ENCODE measurements at regions not wholly inside any gene's neighbourhood (a gene's known extent, or its start where the extent isn't known, plus 50 kb on each side); places are given as distances from the start of the nearest gene placed in this dataset.

DNA sequence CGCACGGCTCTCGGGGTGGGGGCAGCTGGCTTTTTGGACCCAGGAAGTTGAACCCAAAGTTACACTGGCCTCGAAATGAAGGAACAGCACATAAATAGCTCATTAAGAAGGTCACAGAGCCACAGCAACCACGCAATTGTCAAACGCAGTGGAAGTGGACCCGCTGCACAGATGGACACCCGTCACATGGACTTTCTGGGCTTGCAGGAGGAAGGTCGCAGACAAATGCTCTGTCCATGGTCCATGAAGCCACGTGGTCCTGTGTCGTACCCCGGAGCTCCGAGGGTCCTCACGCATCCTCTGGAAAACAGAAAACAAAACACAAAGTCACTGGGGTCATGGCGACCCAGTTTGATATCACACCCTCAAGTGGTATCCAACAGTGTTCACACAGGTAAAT lies 308.1 kb upstream of the SALL3 start:
- no peak for DNase-seq (ENCODE audit: low read depth, low spot score)

DNA sequence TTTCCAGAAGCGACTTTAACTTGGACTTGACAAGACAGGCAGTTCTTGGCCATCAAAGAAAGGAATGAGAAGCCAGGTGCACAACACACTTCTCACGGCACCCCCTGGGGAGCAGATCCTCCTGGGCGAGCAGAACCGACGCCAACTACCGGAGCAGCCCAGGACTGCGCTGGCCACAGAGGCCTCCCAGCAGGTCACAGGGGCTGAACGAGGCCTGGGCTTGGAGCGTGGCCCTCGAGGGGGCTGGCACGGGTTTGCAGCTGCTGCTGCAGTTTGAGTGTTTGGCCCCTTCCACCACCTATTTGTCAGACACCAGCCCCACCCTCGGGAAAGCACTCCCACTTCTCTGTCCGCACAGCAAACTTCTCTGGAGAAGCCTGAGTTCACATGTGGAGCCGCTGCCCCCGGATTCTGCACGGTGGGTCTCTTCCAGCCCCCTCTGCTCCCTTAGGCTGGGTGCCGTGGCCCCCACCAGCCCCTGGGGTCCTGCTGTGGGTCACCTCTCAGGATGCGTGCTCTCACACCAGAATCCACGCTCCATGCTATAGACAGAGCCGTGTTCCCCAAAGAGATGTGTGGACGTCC lies 306.7 kb upstream of the SALL3 start:
- peak; percentile 9 for DNase-seq (ENCODE audit: low read depth, low spot score)

DNA sequence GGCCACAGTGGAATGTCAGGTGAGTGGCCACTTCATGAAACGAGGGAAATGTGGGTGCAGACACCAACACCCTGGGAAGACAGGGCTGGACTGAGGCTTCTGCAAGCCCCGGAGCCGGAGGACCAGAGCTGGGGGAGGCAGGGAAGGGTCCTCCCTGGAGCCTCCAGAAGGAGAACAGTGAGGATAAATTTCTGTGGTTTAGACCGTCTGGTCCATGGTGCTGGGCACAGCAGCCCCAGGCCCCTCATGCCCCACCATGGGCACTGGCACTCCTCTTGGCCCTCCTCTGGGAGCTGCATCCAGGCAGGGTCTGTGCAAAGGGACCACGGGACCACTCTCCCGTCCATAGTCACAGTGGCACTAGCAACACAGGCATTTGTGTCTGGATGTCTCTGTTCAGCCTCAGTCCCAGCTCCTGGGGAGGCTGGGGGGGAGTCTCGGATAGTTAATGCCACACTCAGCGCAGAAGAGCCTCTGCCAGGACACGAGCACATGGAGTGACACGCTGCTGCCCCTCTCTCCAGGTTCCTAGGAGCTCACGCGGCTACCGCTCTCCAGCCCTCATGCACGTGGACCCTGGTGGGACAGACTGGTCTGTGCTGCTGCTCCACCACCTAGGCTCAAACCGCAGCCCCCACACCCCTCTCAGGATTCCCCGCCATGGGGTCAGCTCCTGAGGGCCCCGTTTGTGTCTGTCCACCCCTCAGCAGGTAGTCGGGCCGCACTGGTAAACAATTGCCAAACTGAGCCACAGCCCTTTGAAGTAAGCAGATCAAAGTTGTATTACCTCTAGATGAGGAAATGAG lies 305.9 kb upstream of the SALL3 start:
- no peak for DNase-seq (ENCODE audit: low read depth, low spot score)

DNA sequence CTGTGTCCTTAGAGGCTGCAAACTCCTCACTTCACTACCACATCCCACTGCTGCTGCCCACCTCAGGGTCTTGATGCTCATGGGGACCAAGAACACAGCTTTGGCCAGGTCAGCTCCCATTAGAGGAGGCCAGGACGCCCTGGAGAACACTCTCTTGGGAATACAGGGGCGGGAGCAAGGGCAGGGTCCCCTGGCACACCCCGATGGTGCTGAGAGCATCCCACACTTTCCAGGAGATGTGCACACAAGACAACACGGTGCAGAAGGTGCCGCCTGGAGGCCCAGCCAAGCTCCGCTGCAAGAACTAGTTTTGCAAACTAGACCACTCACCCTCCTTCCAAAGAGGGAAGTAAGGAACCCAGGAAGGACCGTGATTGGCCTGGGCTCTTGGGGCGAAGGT lies 304.4 kb upstream of the SALL3 start:
- DNase-seq (ENCODE audit: low read depth, low spot score): no peak

DNA sequence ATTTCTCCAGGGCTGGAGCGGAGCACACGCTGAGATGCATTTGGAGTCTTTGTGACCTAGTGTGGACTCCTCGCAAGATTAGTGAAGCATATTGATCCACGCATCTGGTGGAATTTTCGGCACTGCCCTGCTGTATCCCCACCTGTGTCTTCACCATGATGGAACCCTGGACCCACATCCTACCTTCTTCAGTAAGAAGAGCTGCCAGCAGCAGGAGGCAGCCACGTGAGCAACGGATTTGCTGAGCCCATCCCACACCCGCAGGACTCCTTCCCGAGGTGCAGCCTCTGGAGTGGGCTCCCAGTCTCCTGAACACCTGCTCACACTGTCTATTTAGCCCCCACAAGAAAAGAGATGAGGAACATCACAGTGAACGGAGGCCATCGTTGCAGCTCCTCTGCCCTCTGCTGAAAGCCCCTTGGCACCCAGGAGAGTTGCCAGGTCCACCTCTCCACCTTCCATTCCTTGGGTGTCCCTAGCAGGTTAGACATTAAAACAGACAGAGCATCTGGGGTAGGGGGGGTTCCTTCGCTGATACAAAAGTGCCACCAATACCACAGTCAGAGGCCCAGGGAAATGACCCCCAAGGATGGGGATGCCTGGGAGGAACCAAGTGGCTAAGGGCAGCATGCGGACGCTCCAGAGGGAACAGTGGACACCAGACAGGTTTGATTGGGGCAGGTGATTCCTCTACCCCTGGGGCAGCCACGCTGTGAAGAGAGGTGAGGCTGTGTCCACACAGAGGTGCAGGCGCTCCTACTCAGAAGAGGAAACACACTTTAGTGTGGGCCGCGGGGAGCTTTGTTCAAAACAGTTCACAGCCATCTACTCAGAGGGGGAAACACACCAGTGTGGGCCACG lies 302.8 kb upstream of the SALL3 start:
- DNase-seq (ENCODE audit: low read depth, low spot score): no peak

DNA sequence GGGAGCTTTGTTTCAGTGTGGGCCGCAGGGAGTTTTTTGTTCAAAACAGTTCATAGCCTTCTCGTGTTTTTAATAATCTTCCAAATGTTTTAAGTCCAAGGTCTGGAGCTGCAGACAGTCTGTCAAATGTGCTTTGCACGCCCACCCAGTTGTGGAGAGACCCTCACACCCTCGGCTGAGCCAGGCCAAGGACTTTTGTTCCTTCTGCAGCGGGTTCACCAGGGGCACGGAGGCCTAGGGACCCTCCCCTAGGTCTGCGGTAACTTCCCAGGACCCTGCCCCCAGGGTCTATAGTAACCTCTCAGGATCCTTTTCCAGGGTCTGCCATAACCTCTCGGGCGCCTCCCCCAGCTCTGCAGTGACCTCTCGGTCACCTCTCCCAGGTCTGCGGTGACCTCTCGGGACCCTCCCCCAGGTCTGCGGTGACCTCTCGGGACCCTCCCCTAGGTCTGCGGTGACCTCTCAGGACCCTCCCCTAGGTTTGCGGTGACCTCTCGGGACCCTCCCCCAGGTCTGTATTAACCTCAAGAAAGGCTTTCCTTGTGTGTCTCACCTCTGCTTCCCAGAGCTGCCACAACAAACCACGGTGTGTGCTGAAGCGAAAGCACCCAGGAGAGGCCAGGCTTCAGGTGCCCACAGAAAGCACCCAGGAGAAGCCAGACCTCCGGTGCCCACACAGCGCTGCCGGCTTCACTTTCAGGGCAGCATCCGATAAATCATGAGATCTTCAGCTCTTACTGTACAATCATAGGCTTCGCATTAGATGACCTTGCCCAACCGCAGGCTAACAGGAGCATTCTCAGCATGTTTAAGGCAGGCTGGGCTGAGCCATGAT lies 301.9 kb upstream of the SALL3 start:
- no peak for DNase-seq (ENCODE audit: low read depth, low spot score)

DNA sequence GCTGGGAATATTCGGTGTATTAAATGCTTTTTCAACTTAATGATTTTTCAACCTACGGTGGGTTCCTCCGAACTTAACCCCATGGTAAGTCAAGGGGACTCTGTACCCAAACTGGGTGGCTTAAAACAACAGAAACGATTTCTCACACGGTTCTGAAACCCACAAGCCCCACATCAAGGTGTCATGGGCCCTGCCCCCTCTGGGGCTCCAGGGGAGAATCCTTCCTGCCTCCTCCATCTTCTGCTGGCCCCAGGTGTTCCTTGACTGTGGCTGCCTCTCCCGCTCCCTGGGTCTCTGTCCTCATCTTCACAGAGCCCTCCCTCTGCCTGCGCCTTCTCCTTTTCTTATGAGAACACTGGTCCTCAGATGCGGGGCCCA lies 301.3 kb upstream of the SALL3 start:
- DNase-seq (ENCODE audit: low read depth, low spot score): no peak

DNA sequence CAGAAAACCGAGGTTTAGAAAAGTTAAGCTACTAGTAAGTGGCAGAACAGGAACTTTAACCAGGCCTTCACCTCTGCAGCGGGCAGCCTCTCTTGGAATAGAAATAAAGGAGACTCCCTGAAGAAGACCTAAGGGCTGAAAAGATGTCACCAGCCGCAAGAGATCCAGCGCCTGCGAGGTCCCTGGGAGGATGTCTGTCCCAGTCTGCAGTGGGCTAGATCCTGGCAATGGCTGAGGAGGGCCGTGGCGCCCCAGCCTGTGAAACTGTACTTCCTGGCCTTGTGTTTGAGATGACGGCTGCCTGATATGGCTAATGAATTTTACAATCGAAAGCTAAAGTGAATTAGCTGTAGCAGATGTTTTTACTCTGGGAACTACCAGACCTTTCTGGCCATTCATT lies 300.6 kb upstream of the SALL3 start:
- DNase-seq (ENCODE audit: low read depth, low spot score): no peak

DNA sequence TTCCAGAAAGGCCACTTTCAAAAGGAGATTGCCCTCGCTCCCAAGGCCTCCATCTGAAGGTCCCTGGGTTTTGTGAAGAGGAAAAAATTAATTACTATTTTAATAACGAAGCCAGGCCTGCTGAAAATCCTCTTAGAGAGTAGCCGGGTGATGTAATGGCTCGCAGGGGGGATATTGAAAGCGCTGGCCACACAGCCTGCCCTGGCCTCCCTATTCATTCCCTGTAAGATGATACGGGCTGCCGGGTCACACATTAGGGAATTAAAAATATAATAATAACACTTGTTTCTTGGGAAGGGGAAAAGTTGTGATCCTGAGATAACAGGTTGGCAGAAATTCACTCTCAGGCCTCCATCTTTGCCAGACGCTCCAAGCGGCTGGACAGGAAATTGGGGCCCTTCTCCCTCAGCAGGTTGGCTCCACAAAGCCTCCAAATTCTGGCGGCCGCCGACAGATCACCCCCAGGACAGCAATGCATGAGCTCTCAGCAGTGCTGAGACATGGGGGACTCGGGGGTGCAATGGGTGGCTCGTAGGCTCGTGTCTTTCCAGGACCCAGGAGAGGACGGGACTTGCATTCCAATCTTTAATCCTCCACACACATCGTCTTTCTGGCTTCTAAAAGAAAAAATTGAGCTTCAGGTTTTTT lies 299.9 kb upstream of the SALL3 start:
- DNase-seq (ENCODE audit: low read depth, low spot score): no peak

DNA sequence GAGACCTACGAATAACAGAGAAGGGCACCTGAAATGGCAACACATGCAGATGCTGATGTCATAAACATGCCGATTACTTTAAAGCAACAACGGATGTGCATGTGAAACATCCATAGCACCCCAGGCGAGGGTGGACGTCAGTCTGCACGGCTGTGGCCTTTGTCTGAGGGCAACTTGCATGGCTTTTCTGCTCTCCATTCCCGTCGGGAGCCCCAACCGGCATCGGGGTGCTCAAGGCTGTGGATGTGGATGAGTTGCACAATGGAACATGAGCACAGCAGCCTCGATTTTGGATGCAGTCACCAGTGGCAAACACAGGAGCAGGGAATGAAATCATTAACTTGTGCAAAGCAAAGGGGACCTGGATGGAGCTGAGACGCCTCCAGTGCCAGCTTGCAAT lies 298.2 kb upstream of the SALL3 start:
- no peak for DNase-seq (ENCODE audit: low read depth, low spot score)

DNA sequence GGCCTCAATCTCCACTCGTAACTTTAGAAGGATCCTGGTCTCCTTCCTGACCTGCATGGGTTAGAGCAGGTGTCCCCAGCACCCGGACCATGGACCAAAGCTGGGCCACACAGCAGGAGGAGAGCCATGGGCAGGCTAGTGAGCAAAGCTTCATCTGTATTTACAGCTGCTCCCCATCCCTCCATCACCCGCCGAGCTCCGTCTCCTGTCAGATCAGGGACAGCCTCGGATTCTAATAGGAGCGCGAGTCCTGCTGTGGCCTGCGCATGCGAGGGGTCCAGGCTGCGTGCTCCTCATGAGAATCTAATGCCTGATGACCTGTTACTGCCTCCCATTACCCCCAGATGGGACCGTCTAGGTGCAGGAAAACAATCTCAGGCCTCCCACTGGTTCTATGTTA lies 297.7 kb upstream of the SALL3 start:
- no peak for DNase-seq (ENCODE audit: low read depth, low spot score)

DNA sequence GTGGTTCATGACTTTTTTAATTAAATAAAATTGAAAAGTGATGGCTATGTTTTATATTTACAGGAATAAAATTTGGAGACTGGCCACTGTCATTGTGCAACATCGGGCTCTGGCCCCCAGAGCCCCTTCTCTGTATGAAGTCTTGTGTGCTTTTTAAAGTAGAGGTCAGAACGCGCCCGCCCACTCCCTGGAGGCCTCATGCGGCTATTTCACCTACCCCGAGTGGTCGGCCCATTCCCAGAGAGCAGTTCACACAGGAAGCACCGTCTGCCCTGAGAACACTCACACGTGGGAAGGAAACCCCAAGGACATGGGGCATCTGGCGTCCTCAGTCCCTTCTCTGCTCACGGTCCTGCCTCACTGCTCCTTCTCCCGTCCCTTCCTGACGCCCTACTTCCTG lies 296.9 kb upstream of the SALL3 start:
- DNase-seq (ENCODE audit: low read depth, low spot score): no peak

DNA sequence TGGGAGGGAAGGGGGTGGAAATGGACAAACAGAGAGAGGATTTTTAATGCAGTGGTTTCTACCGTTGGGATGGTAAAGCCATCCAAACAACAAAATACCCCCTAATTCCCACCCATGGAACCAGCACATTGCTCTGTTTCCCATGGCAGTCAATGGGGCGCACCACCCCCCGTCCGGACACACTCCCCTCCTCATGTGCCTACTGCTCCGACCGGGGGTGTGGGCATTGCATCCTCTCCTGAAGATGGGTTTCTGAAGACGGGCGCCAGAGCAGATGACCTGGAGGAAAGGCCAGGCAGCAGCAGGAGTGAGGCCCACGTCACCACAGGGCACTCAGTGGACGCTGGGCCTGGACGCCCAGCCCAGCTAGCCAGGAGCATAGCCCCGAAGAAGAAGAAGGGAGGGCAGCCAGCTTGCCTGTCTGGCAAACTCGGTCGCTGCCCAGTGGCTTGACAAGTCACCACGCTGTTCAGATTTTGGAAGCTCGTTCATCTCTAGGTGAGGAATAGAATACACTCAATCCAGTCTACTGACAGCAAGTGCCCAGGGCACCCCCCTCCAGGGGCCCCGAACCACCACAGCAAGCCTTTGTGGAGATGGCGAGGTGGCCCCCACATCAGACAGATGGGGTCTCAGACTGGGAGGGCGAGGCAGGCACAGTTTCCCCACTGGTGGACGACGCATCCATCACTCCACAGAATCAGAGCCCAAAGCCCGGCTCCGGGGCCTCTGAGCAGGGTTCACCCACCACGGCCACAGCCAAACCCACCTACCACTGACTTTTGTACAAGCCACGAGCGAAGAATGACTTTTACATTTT lies 296.2 kb upstream of the SALL3 start:
- DNase-seq (ENCODE audit: low read depth, low spot score): no peak

DNA sequence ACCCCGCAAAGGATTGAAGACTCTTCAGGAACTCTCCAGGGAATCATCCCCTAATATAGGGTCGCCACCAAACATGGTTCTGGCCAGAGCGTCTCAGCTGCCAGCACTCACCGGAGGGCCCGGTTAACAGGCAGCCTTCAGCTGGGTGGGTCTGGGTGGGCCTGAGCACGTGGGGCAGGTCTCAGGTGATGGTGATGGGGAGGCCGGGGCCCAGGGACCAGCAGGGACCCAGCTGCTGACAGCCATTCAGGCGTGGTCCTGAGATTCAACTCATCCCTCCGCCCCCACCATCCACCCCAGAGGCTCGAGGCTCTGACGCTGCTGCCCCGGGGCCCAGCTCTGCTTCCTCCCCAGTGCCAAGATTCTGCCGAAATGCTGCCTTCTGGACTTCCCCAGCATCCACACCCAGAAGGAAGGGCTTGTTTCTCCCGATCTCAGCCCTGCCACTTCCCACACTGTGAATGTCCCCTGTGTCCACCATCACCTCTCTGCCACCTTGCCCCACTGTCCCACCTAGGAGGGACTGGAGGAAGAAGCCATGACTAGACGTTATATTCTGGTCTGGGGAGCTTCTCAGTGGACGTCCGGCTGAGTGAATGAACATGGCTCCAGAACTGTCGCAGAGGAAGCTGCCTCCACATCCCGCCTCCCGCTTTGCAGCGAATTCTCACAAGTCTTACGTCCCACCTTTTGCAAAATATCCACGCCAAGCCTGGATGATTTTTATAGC lies 294.2 kb upstream of the SALL3 start:
- no peak for DNase-seq (ENCODE audit: low read depth, low spot score)

DNA sequence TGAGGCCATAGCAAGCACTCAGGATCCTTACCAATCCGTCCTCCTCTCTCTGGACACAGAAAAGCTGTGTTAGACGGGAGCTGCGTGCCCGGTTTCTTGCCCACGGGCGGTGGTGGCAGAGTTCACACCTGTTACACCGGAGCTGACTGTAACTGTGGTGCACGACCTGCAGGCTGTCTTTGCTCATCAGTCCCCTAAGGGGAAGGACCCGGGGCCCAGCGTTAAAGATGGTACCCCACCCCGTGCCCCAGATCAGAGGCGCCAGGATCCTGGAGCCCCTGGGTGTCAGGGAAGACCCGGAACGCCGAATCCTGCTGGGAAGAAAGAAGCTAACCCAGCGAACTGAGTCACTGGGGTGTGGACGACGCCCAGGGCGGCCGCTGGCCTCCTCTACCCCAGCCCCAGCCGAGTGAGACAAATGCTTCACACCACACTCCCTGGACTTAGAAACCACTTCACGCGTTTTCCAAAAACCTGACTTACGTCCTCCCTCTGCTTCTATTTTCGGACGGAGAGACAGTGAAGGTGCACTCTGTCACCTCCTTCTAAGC lies 293.6 kb upstream of the SALL3 start:
- DNase-seq (ENCODE audit: low read depth, low spot score): no peak

DNA sequence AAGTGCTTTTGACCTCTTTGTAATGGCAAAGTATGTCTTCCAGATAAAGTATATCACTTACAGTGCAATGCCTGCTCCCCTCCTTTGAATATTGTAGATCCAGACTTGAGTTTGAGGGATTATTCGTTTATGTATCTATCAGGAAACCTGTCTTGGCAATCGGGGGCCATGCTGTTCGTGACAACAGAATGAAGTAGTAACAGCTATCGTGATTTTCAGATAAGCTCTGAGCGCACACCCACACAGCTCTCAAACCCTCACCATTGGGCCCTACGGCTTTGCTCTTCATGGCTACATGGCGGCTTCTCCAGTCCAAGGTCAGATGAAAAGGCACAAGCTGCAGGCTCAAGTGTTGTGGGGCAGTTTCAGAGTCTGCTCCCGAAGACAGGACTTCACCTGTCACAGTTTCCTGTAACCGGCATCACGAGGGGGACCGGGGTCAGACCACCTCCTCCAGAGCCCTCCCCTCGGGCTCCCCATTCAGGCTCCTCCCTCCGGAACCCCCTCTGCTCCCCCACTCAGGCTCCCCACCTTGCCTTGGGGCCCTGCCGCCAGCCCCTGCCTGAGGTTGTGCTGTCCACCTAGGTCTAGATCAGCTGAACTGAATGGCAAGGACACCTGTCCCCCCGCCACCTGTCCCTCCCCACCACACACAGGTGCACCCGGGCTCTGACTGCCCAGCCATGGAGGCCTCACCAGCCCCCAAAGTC lies 292.5 kb upstream of the SALL3 start:
- DNase-seq (ENCODE audit: low read depth, low spot score): no peak

DNA sequence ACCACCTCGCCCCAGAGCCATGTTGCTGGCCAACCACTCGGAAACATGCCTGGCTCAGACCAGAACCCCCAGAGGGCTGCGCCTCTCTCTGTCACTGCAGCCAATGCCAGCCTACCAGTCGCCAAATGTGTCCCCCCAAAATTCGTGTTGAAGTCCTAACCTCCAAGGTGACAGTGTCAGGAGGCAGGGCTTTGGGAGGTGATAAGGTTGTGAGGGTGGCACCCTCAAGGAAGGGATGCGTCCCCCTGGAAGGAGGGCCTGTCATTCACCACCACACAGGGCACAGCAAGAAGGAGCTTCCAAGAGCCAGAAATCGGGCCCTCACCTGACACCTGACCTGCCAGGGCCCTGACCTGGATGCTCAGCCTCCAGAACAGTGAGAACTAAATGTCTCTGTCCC lies 291.9 kb upstream of the SALL3 start:
- no peak for DNase-seq (ENCODE audit: low read depth, low spot score)

DNA sequence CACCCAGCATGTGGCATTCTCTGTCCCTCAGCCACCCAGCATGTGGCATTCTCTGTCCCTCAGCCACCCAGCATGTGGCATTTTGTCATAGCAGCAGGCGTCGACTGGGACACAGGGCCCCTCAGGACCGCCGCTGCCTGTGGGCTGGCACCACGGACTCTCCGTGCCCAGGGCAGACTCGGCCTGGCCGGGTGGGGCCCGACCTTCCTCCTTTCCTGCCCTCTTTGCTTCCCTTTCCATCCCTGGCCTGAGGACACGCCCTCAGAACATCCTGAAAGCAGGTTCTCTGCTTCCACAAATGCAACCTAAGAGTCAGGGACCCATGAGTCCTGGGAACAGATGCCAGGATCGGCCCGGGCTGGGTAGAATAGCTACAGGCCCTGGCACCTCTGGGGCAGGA lies 291.4 kb upstream of the SALL3 start:
- no peak for DNase-seq (ENCODE audit: low read depth, low spot score)

DNA sequence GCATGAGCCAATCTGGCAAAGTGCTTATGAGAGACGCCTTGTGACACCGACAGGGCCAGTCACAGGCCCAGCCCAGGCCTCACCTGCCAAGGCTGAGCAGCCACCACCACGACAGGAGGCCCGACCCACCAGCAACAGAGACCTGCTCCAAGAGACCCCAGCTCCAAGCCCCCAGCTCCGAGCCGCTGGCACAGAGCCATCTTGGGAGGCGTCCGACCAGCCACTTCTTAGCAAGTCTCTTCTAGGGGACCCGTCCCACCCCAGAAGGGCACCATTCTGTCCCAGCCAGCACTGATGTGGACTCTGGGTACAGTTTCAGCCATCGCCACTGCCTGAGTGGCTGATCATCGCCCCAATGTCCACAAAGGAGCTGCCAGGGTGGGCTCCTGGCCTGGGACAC lies 290.7 kb upstream of the SALL3 start:
- DNase-seq (ENCODE audit: low read depth, low spot score): no peak

Measured in ELF-1 (cell line).